ENCODE measurements at regions not wholly inside any gene's neighbourhood (a gene's known extent, or its start where the extent isn't known, plus 50 kb on each side); places are given as distances from the start of the nearest gene placed in this dataset.

- Histone ChIP-seq H3K23ac (ENCODE audit: insufficient read length) (no peak overlapping the region), H3K23me2 (ENCODE audit: low read depth, low read length) (peaks cover 1% of the 10 kb centered on the region; the same call in 1 of the 2 replicates), H4K20me1 (replicated peaks in 1 of 2; ENCODE audit: control insufficient read depth in 1 of 2, insufficient read depth in 2 of 2, low read length in 2 of 2) (no peaks in the 10 kb centered on the region), H2BK15ac (ENCODE audit: low read length) (no peak overlapping the region), H4K8ac (ENCODE audit: extremely low read depth, insufficient read depth, low read length) (no peak overlapping the region), H3K18ac (ENCODE audit: extremely low read depth, low read length) (no peak overlapping the region), H3K56ac (replicated peaks; ENCODE audit: insufficient read length, low read depth, low read length) (no peak overlapping the region), H3K14ac (ENCODE audit: insufficient read length) (no peak overlapping the region), H2AFZ (ENCODE audit: low read length) (no peak overlapping the region), H3K4me1 (replicated peaks in 1 of 4; ENCODE audit: control insufficient read depth in 3 of 4, insufficient read depth in 4 of 4, low read length in 3 of 4) (no peaks in the 10 kb centered on the region), H3K9ac (replicated peaks in 1 of 4; ENCODE audit: extremely low read depth in 1 of 4, low read depth in 3 of 4, low read length in 3 of 4) (no peak overlapping the region), H3K4me3 (ENCODE audit: extremely low read depth in 1 of 4, insufficient read depth in 2 of 4, low read depth in 3 of 4, low read length in 4 of 4) (no peak overlapping the region), H3K9me3 (ENCODE audit: insufficient read depth in 2 of 2, low read depth in 1 of 2, low read length in 1 of 2) (no peaks in the 10 kb centered on the region), H3K27me3 (replicated peaks in 1 of 4; ENCODE audit: control insufficient read depth in 3 of 4, extremely low read depth in 1 of 4, insufficient read depth in 3 of 4, low read length in 3 of 4) (no peaks in the 10 kb centered on the region), H3K79me1 (ENCODE audit: low read depth, low read length) (no peaks in the 10 kb centered on the region), H2AK5ac (ENCODE audit: low read depth, low read length) (no peak overlapping the region), H3K27ac (ENCODE audit: low read depth, low read length) (no peak overlapping the region), H3K4ac (replicated peaks; ENCODE audit: insufficient read length, low read depth, low read length) (no peak overlapping the region), H3K36me3 (ENCODE audit: control insufficient read depth in 2 of 4, insufficient read depth in 4 of 4, low read length in 3 of 4) (no peaks in the 10 kb centered on the region), H3K4me2 (ENCODE audit: insufficient read depth in 1 of 2, low read depth in 2 of 2, low read length in 2 of 2) (no peak overlapping the region), H4K91ac (replicated peaks; ENCODE audit: insufficient read length, low read length) (no peak overlapping the region), H2BK120ac (replicated peaks; ENCODE audit: low read depth, low read length) (no peak overlapping the region), H2BK12ac (ENCODE audit: low read depth, low read length) (no peak overlapping the region), H3K79me2 (ENCODE audit: control insufficient read depth in 1 of 2, insufficient read depth in 2 of 2, low read length in 2 of 2) (no peaks in the 10 kb centered on the region), H2BK5ac (ENCODE audit: low read depth, low read length) (no peak overlapping the region), H2BK20ac (ENCODE audit: low read length) (no peak overlapping the region), H4K5ac (ENCODE audit: insufficient read length, low read depth, low read length) (no peak overlapping the region)
- ChIA-PET CTCF (ENCODE audit: partially characterized antibody) (no interaction called here), POLR2A (ENCODE audit: partially characterized antibody) (no interaction called here)
- FAIRE-seq (no peak), DNase-seq (ENCODE audit: low read depth in 1 of 2, low spot score in 2 of 2) (no peak)
- WGBS, 2 experiments (ENCODE audit: extremely low coverage in 1 of 2, insufficient coverage in 1 of 2, insufficient read length in 1 of 2, insufficient replicate concordance in 2 of 2, low coverage in 1 of 2, low lambda C conversion rate in 2 of 2, missing lambda C conversion rate in 1 of 2) = 85% methylated on average over 3 of the region's 3 CpGs; no CpG with 5 or more reads in 1 of the 2 experiments
- TF ChIP-seq EGR1 (IDR thresholded peaks at IDR 0.05; ENCODE audit: borderline replicate concordance, low read depth, low read length) (no peak), RAD21 (IDR thresholded peaks at IDR 0.05 in 1 of 2, conservative IDR thresholded peaks at IDR 0.05 in 1 of 2; ENCODE audit: low read depth in 2 of 2, low read length in 2 of 2) (no peak), NANOG (IDR thresholded peaks at IDR 0.05; ENCODE audit: insufficient read depth, low read depth, low read length, poor library complexity, severe bottlenecking) (no peak), POLR2AphosphoS5 (IDR thresholded peaks at IDR 0.05; ENCODE audit: low read depth, low read length) (no peak), KDM4A (IDR thresholded peaks at IDR 0.05; ENCODE audit: low read depth, low read length, severe bottlenecking) (no peak), TCF12 (IDR thresholded peaks at IDR 0.05; ENCODE audit: low read depth, low read length) (no peak), SP1 (IDR thresholded peaks at IDR 0.05; ENCODE audit: low read depth, low read length) (no peak), HDAC6 (IDR thresholded peaks at IDR 0.05; ENCODE audit: low read depth, low read length) (no peak), SP4 (IDR thresholded peaks at IDR 0.05; ENCODE audit: low read length) (no peak), RFX5 (IDR thresholded peaks at IDR 0.05; ENCODE audit: borderline replicate concordance, low read depth, low read length) (no peak), EP300 (IDR thresholded peaks at IDR 0.05; ENCODE audit: borderline replicate concordance in 1 of 2, low read depth in 2 of 2, low read length in 2 of 2) (no peak), CHD1 (IDR thresholded peaks at IDR 0.05; ENCODE audit: low read depth, low read length) (no peak)
- TF ChIP-seq, protein P1, sequence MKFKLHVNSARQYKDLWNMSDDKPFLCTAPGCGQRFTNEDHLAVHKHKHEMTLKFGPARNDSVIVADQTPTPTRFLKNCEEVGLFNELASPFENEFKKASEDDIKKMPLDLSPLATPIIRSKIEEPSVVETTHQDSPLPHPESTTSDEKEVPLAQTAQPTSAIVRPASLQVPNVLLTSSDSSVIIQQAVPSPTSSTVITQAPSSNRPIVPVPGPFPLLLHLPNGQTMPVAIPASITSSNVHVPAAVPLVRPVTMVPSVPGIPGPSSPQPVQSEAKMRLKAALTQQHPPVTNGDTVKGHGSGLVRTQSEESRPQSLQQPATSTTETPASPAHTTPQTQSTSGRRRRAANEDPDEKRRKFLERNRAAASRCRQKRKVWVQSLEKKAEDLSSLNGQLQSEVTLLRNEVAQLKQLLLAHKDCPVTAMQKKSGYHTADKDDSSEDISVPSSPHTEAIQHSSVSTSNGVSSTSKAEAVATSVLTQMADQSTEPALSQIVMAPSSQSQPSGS (IDR thresholded peaks at IDR 0.05; ENCODE audit: low read length) = no peak
Observed at GRCh38 chr3:68059628-68060152, 405.3 kb upstream of the SUCLG2 start.
